DND-41 (cell line): ENCODE measurements at regions not wholly inside any gene's neighbourhood (a gene's known extent, or its start where the extent isn't known, plus 50 kb on each side); places are given as distances from the start of the nearest gene placed in this dataset.

Experiments used
- EZH2 ChIP-seq: IDR thresholded peaks from 3 replicates; pipeline ENCODE4 v1.6.1; 2012; ENCODE audit warnings: borderline replicate concordance, low read depth, mild to moderate bottlenecking, moderate library complexity, low read length, inconsistent platforms; ENCODE audit not compliant: severe bottlenecking
- TF ChIP-seq, protein P1 (sequence below): IDR thresholded peaks from 2 replicates; pipeline ENCODE4 v1.5.1; 2012; ENCODE audit warnings: borderline replicate concordance, low read length, moderate library complexity, mild to moderate bottlenecking; ENCODE audit not compliant: poor library complexity, severe bottlenecking; ENCODE audit errors: extremely low read depth

DNA sequence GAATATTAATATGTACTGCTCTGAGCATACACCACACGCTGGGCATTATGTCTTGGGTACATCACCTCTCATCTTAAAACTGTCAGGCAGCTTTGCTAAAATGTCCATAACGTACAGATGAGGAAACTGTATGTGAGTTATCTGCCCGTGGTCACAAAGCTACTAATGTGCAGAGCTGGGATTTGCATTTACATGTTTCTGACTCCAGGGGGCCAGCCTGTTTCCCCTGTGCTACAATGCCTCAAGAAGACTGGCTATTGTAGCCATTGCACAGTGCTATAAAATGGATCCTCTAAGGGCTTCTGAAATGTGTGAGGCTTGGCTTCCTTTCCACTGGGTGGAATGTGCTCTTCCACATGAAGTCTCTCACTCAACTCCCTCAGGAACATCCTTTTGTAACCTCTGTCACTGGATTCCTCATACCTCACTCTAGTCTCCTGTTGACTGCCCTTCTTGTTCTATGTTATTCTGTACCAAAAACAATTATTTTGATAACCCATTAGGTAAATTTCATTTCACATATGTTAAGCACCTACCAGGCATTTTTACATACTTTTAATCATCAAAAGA lies 95.6 kb upstream of the HTR2A start:
- TF ChIP-seq, protein P1, sequence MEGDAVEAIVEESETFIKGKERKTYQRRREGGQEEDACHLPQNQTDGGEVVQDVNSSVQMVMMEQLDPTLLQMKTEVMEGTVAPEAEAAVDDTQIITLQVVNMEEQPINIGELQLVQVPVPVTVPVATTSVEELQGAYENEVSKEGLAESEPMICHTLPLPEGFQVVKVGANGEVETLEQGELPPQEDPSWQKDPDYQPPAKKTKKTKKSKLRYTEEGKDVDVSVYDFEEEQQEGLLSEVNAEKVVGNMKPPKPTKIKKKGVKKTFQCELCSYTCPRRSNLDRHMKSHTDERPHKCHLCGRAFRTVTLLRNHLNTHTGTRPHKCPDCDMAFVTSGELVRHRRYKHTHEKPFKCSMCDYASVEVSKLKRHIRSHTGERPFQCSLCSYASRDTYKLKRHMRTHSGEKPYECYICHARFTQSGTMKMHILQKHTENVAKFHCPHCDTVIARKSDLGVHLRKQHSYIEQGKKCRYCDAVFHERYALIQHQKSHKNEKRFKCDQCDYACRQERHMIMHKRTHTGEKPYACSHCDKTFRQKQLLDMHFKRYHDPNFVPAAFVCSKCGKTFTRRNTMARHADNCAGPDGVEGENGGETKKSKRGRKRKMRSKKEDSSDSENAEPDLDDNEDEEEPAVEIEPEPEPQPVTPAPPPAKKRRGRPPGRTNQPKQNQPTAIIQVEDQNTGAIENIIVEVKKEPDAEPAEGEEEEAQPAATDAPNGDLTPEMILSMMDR: peak; percentile 45
- no peak for TF ChIP-seq EZH2
